ENCODE measurements at regions not wholly inside any gene's neighbourhood (a gene's known extent, or its start where the extent isn't known, plus 50 kb on each side); places are given as distances from the start of the nearest gene placed in this dataset.

- TF ChIP-seq EP300 (IDR thresholded peaks at IDR 0.05) (no peak), CTCF (IDR thresholded peaks at IDR 0.05) (no peak)
These were observed 75.2 kb upstream of the TSPAN2 start for GRCh38 chr1:115164484-115164883.

Data from sigmoid colon (tissue), 4 donors.